ENCODE measurements at regions not wholly inside any gene's neighbourhood (a gene's known extent, or its start where the extent isn't known, plus 50 kb on each side); places are given as distances from the start of the nearest gene placed in this dataset.
"Not testable (repeated sequence)": the region's sequence is repeated elsewhere in the genome, so short reads cannot be mapped to it uniquely, and the experiment has no call there.

- not testable (repeated sequence) for TF ChIP-seq CTCF (conservative IDR thresholded peaks at IDR 0.05 in 1 of 2, IDR thresholded peaks at IDR 0.05 in 1 of 2; ENCODE audit: low read depth in 1 of 2, low read length in 2 of 2); EZH2 (IDR thresholded peaks at IDR 0.05; ENCODE audit: low read length, missing control alignments)
These were observed 203.8 kb upstream of the SPATA31A3 start for GRCh38 chr9:67196135-67196534.

Data from fibroblast of lung (primary cell).